NCI-H2196 treated with DMSO at 0.1 percent for 48 hours (cell line): ENCODE measurements at regions not wholly inside any gene's neighbourhood (a gene's known extent, or its start where the extent isn't known, plus 50 kb on each side); places are given as distances from the start of the nearest gene placed in this dataset.

Source experiments
- DNase-seq: peaks from one replicate; lab custom pipeline; 2025; ENCODE audit not compliant: unreplicated experiment; lab: John Stamatoyannopoulos, UW

- DNase-seq = no peak
Observed at GRCh38 chr12:64931321-64931720, 106.9 kb downstream of the TBC1D30 start.

- no peak for DNase-seq
Observed at GRCh38 chr12:64931981-64932380, 107.5 kb downstream of the TBC1D30 start.

DNA sequence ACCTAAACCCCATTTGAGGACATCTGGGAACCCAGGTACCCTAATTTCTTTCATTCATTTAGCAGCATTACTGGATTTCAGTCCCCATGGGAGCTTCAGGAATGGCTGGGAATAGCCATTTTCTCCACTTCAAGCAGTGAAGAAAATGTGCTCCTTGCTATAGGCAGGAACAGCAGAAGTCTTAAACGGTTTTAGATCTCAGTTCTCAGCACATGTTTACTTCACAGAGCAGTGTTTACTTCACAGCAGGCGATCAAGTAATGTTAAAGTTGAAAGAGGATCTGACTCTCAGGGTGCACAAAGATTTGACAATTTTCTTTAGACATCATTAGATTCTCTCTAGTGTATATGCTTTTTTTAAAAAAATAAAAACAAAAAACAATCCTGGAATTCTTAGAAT is 109.3 kb downstream of the TBC1D30 start:
- no peak for DNase-seq

GRCh38 chr12:64937452-64937851 is 113.0 kb downstream of the TBC1D30 start:
- DNase-seq = no peak

GRCh38 chr12:64938179-64938578 is 113.7 kb downstream of the TBC1D30 start:
- DNase-seq = no peak

DNA sequence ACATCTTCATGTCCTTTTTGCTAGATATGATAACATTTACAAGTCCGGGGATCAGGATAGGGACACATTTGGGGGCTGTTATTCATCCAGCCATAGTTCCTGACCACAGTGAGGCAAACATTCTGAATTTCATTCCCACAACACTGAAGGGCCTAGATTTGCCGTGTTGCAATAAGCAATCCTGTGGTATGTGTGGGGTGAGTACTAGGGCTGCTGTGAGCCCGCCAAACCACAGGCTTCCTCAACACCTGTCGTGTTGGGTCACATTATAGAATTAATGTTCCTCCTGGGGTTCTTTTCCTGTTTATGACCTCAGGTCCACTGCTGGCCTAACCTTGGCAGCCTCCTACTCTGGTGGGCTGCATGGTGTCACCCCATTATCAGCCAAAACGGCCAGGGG is 119.2 kb downstream of the TBC1D30 start:
- no peak for DNase-seq

DNA sequence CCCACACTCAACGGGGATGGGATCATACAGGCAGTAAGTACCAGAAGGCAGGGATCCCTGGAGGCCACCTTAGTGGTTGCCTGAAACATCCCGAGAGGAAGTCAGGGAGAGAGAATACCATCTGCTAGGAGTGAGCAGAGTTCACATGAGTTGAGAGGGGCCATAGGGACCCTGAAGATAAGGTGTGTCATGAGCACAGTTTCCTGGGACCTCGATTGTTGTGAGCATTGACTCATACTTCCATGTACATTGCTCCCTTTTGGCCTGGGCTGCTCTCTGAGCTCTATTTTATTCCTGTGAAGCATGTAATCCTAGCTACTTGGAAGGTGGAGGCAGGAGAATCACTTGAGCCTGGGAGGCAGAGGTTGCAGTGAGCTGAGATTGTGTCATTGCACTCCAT is 120.5 kb downstream of the TBC1D30 start:
- DNase-seq = no peak

DNA sequence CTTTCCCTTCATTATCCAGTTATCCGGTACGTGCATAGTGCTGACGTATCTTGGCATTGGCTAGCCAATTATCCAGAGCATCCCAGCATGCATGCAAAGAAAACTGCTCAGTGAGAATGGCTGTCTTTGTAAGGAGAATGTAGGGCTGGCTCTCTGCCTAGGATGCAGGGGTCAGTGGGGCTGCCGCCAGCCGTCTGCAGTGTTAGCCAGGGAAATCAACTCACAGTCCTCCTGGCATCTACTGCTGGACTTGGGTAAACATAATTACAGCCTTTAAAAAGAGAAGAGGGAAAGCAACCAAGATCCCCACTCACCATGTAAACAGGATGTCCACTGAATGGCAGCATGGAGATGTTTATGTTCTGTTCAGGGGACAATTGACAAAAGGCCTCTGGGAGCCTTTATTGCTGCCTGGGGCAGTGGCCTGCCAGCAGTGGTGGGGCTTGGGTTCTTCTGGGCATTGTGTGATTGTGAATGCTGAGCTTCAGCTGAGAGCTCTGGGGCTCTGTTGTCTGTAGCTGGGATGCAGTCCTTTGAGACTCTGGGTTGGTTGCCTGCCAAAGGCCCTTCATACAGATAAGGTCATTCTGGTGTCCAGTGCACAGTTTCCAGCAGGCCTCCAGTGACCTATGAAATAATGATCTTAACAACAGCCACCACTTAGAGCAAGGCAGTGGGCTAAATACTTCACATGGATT is 121.8 kb downstream of the TBC1D30 start:
- DNase-seq = peak; percentile 99

DNA sequence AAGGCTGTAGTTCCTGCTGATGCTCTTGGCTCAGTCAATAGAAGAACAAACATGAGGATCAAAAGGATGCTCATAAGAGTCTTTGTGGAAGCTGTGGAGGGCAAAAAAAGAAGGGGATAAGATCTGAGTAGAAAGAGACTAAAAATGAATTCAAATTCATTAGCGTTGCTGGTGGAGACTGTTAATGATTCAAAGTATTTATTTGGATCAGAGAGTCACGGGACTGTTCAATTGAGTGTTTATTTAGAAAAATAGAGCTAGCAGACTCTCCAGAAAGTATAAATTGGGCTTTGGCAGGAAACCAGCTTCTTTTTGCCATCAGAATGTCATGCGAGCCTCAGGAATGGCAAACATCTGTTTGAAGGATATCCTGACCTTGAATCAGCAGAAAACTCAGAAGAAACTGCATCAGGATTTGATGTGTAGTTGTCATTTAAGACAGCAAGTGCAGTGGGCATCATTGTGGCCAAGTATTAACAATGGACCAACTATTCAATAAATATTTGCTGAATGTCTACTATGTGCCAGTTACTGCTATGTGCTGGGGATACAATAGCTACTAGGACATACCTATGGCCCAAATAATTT is 126.4 kb downstream of the TBC1D30 start:
- DNase-seq = no peak

- no peak for DNase-seq
Observed at GRCh38 chr12:64951944-64952343, 127.5 kb downstream of the TBC1D30 start.

- no peak for DNase-seq
Observed at GRCh38 chr12:64955746-64956145, 131.3 kb downstream of the TBC1D30 start.

- DNase-seq = no peak
Observed at GRCh38 chr12:64965920-64966319, 141.5 kb downstream of the TBC1D30 start.

GRCh38 chr12:64968989-64969819 is 144.8 kb downstream of the TBC1D30 start:
- DNase-seq = no peak

DNA sequence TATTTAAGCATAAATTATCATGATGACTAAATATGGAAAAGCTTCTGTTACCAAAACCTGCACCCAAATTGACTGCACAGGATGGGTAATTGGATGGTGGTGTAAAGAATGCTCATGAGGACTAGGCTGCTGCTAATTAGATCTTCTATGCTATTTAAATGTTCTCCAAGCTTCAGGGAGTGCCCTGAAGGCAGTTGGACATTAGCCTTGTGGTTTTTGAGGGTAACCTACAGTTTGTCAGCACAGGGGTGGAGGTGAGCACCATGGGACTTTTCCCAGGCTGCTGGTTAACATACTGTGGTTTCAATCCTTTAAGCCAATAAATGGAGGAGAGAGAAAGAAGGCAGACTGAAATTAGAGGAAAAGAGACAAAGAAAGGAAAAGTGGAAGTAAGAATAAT is 145.0 kb downstream of the WIF1 start:
- no peak for DNase-seq

- DNase-seq = no peak
Observed at GRCh38 chr12:64983771-64984278, 137.3 kb downstream of the WIF1 start.

DNA sequence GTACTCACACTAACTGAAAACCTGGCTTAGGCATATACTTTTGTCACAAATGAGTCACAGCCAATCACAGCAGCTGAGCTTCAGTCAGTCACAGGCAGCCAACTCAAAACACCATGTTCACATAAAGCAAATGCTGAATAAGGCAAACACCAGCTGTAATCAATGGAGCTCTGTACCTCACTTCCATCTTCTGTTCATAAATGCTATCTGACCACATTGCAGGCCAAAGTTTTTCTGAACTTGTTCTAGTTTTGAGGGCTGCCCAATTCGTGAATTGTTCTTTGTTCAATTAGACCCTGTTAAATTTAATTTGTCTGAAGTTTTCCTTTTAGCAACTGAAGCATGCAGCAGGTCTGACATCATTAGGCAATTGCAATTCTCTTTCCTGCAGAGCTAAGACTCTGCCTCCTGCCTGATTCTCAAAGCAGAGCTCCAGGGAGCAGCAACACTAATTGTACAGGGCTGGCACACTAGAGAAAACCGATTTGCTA is 129.9 kb downstream of the WIF1 start:
- DNase-seq = no peak

- DNase-seq = no peak
Observed at GRCh38 chr12:64992116-64992515, 129.0 kb downstream of the WIF1 start.

GRCh38 chr12:64992641-64993040 is 128.5 kb downstream of the WIF1 start:
- no peak for DNase-seq

GRCh38 chr12:64993461-64993860 is 127.6 kb downstream of the WIF1 start:
- no peak for DNase-seq

DNA sequence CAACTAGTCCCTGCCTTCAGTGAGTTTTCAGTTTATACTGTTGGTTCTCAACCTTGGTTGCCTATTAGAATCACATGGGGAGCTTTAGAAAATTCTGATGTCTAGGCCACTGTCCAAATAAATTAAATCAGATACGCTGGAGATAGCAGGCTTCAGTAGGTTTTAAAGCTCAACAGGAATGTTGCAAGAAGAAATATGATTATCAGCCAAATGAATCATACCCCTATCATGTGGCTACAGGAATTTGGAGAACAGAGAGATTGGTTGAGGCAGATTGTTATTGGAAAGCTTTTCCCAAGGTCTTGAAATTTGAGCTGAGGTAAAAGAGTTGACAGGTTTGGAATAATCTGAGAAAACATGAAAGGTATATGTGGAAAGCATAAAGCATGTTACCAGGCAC is 125.3 kb downstream of the WIF1 start:
- no peak for DNase-seq

DNA sequence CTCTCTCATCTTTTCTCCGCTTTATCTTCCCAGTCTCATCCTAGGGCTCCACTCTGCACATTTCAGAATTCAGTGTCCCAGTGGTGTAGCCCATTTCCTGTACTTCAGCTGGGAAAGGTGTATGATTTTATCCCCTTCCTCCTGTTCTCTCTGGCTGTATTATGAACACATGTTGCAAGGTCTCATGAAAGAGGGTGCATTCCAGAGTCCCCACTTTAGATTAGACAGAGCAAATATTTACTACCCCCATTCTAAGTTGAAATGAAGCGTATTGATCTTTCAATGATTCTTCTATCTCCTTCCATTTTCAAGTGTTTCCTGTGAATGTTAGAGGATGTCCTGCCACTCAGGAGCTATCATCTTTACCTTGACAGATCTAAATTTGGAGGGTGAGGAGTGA is 123.2 kb downstream of the WIF1 start:
- no peak for DNase-seq
